Right renal pelvis (tissue), 4 donors: ENCODE measurements at regions not wholly inside any gene's neighbourhood (a gene's known extent, or its start where the extent isn't known, plus 50 kb on each side); places are given as distances from the start of the nearest gene placed in this dataset.
"Not testable (repeated sequence)": the region's sequence is repeated elsewhere in the genome, so short reads cannot be mapped to it uniquely, and the experiment has no call there.

Source experiments
- DNase-seq, 4 donors: peaks; one replicate each; pipeline ENCODE4 v3.0.0-alpha.2; 2013; ENCODE audit warnings: low read depth in 4 of 4, low spot score in 3 of 4, missing footprints in 1 of 4

GRCh38 chr3:193946945-193947344 is 189.0 kb upstream of the HES1 start:
- no peak for DNase-seq

GRCh38 chr3:193947596-193947995 is 188.4 kb upstream of the HES1 start:
- no peak for DNase-seq

- DNase-seq, result no peak
Measured at GRCh38 chr3:193948459-193948858, 187.5 kb upstream of the HES1 start.

- no peak for DNase-seq
Measured at GRCh38 chr3:193951859-193952258, 184.1 kb upstream of the HES1 start.

GRCh38 chr3:193954752-193955151 is 181.2 kb upstream of the HES1 start:
- DNase-seq, result no peak

GRCh38 chr3:193955719-193956118 is 180.2 kb upstream of the HES1 start:
- no peak for DNase-seq

GRCh38 chr3:193959861-193960260 is 176.1 kb upstream of the HES1 start:
- DNase-seq, result no peak

- DNase-seq, result peak in 3 of 4 donors; percentile 55 to 74 (median 62)
Measured at GRCh38 chr3:193960487-193961274, 175.3 kb upstream of the HES1 start.

GRCh38 chr3:193962986-193963685 is 172.8 kb upstream of the HES1 start:
- no peak for DNase-seq

- no peak for DNase-seq
Measured at GRCh38 chr3:193963808-193964516, 172.0 kb upstream of the HES1 start.

- DNase-seq, result no peak
Measured at GRCh38 chr3:193964517-193964880, 171.4 kb upstream of the HES1 start.

GRCh38 chr3:193968380-193968974 is 167.5 kb upstream of the HES1 start:
- DNase-seq, result no peak

- DNase-seq, result not testable (repeated sequence)
Measured at GRCh38 chr3:193970131-193970772, 165.7 kb upstream of the HES1 start.

GRCh38 chr3:193970773-193971206 is 165.2 kb upstream of the HES1 start:
- no peak for DNase-seq

GRCh38 chr3:193971261-193971751 is 164.6 kb upstream of the HES1 start:
- DNase-seq, result no peak

- no peak for DNase-seq
Measured at GRCh38 chr3:193971966-193972365, 164.0 kb upstream of the HES1 start.

GRCh38 chr3:193972832-193973231 is 163.1 kb upstream of the HES1 start:
- DNase-seq, result no peak

- DNase-seq, result no peak
Measured at GRCh38 chr3:193974191-193974652, 161.7 kb upstream of the HES1 start.

GRCh38 chr3:193974671-193975535 is 161.0 kb upstream of the HES1 start:
- DNase-seq, result no peak
